ENCODE measurements at regions not wholly inside any gene's neighbourhood (a gene's known extent, or its start where the extent isn't known, plus 50 kb on each side); places are given as distances from the start of the nearest gene placed in this dataset.

GRCh38 chr1:148334339-148335130 lies 148.6 kb downstream of the PPIAL4G start (continued):
- TF ChIP-seq ZBTB39 (CRISPR knock-in tag; IDR thresholded peaks at IDR 0.05) (no peak), KDM5B (CRISPR knock-in tag; IDR thresholded peaks at IDR 0.05; ENCODE audit: borderline replicate concordance) (no peak), PREB (CRISPR knock-in tag; IDR thresholded peaks at IDR 0.05) (no peak), IRF9 (CRISPR knock-in tag; IDR thresholded peaks at IDR 0.05; ENCODE audit: borderline replicate concordance) (no peak), ZNF281 (CRISPR knock-in tag; IDR thresholded peaks at IDR 0.05; ENCODE audit: borderline replicate concordance) (no peak), HNRNPL (IDR thresholded peaks at IDR 0.05; ENCODE audit: low read depth, low read length) (no peak), PAWR (CRISPR knock-in tag; IDR thresholded peaks at IDR 0.05; ENCODE audit: borderline replicate concordance) (no peak), ZNF207 (IDR thresholded peaks at IDR 0.05; ENCODE audit: borderline replicate concordance) (no peak), ZSCAN12 (CRISPR knock-in tag; IDR thresholded peaks at IDR 0.05) (no peak), ZMAT3 (CRISPR knock-in tag; conservative IDR thresholded peaks at IDR 0.05) (no peak), ZFAT (CRISPR knock-in tag; conservative IDR thresholded peaks at IDR 0.05) (no peak), NR2F1 (CRISPR knock-in tag; IDR thresholded peaks at IDR 0.05) (no peak), MXD3 (CRISPR knock-in tag; IDR thresholded peaks at IDR 0.05) (no peak), TCF7L2 (IDR thresholded peaks at IDR 0.05; ENCODE audit: low read depth, low read length) (no peak), ZNF674 (CRISPR knock-in tag; IDR thresholded peaks at IDR 0.05; ENCODE audit: low read depth) (no peak), NCOA1 (CRISPR knock-in tag; IDR thresholded peaks at IDR 0.05) (no peak), ZBTB10 (CRISPR knock-in tag; IDR thresholded peaks at IDR 0.05; ENCODE audit: borderline replicate concordance) (no peak), MYC (CRISPR knock-in tag; IDR thresholded peaks at IDR 0.05; ENCODE audit: borderline replicate concordance) (no peak)
